ENCODE measurements at regions not wholly inside any gene's neighbourhood (a gene's known extent, or its start where the extent isn't known, plus 50 kb on each side); places are given as distances from the start of the nearest gene placed in this dataset.
A peak's percentile ranks its signal among the peaks of the same experiment; 100 is the strongest.

GRCh38 chr3:161852744-161853143 lies 356.1 kb downstream of the OTOL1 start:
- Histone ChIP-seq H3K27ac (ENCODE audit: control insufficient read depth, insufficient read depth) (no peak overlapping the region), H3K79me2 (ENCODE audit: control insufficient read depth, insufficient read depth, low read length) (no peaks in the 10 kb centered on the region), H3K9ac (ENCODE audit: control insufficient read depth, insufficient read depth, low read length) (no peak overlapping the region), H3K4me3 (no peak overlapping the region), H3K9me3 (replicated peaks; ENCODE audit: control insufficient read depth, insufficient read depth, low read length) (no peaks in the 10 kb centered on the region), H2AFZ (ENCODE audit: control insufficient read depth, low read depth, low read length) (no peak overlapping the region), H4K20me1 (ENCODE audit: control insufficient read depth, insufficient read depth) (no peaks in the 10 kb centered on the region), H3K4me2 (ENCODE audit: control insufficient read depth, insufficient read depth) (no peak overlapping the region), H3K4me1 (ENCODE audit: control insufficient read depth, insufficient read depth, low read length) (no peaks in the 10 kb centered on the region), H3K27me3 (replicated peaks in 1 of 2; ENCODE audit: control insufficient read depth in 2 of 2, insufficient read depth in 2 of 2, low read length in 1 of 2) (no peaks in the 10 kb centered on the region), H3K36me3 (ENCODE audit: control insufficient read depth in 2 of 2, insufficient read depth in 2 of 2, low read length in 1 of 2) (no peaks in the 10 kb centered on the region)
- CTCF ChIA-PET: interaction anchor here (0.7 to 2.1 kb wide), 5 partner anchors 12 to 1190 kb away, joined by 3 to 12 read pairs (median 5); no protein-coding TSS in a partner anchor
- DNase-seq (ENCODE audit: low read depth, low spot score) (no peak), ATAC-seq (peak; percentile 51), FAIRE-seq (no peak)
- POLR2A ChIA-PET: no interaction called here
- WGBS (ENCODE audit: insufficient coverage, insufficient replicate concordance, low lambda C conversion rate, missing lambda C conversion rate): 39% methylated on average over 9 of the region's 9 CpGs
- in situ Hi-C loops (cut with MboI): loop anchor here (25.0 kb wide), 1 partner anchor 1635 kb away; no protein-coding TSS in a partner anchor
- no peak for TF ChIP-seq SIX5 (IDR thresholded peaks at IDR 0.05; ENCODE audit: low read depth, low read length, severe bottlenecking)
- no peak for TF ChIP-seq ATF3 (IDR thresholded peaks at IDR 0.05; ENCODE audit: borderline replicate concordance, extremely low read depth, low read depth, low read length)
- TF ChIP-seq BCL3 (IDR thresholded peaks at IDR 0.05; ENCODE audit: borderline replicate concordance, insufficient read depth, low read depth, low read length, poor library complexity, severe bottlenecking): no peak
- TF ChIP-seq BCL11A (IDR thresholded peaks at IDR 0.05; ENCODE audit: low read depth, low read length): no peak
- no peak for TF ChIP-seq HSF1 (IDR thresholded peaks at IDR 0.05; ENCODE audit: low read depth, low read length)
- TF ChIP-seq RUNX3 (IDR thresholded peaks at IDR 0.05; ENCODE audit: low read length): no peak
- TF ChIP-seq EED (IDR thresholded peaks at IDR 0.05; ENCODE audit: low read depth): no peak
- TF ChIP-seq POU2F2 (IDR thresholded peaks at IDR 0.05; ENCODE audit: borderline replicate concordance, low read depth, low read length): no peak
- TF ChIP-seq NFIC (IDR thresholded peaks at IDR 0.05; ENCODE audit: low read depth, low read length): no peak
- no peak for TF ChIP-seq RAD51 (IDR thresholded peaks at IDR 0.05)
- TF ChIP-seq TCF3 (IDR thresholded peaks at IDR 0.05; ENCODE audit: borderline replicate concordance, insufficient read depth, low read depth, low read length): no peak
- TF ChIP-seq IKZF1 (conservative IDR thresholded peaks at IDR 0.05): no peak
- no peak for TF ChIP-seq KDM1A (IDR thresholded peaks at IDR 0.05; ENCODE audit: borderline replicate concordance)
- TF ChIP-seq E2F4 (IDR thresholded peaks at IDR 0.05; ENCODE audit: low read depth, low read length): no peak
- no peak for TF ChIP-seq SPI1 (IDR thresholded peaks at IDR 0.05; ENCODE audit: borderline replicate concordance, insufficient read depth, low read depth, low read length)
- RAD21 ChIA-PET (ENCODE audit: unreplicated experiment): no interaction called here
- no TSS peak for BruUV-seq (replicated peaks)
- intact Hi-C loops (cut with micrococcal nuclease; ENCODE audit: unreplicated experiment): loop anchor here (2.0 to 10.0 kb wide), 4 partner anchors 292 to 1642 kb away; no protein-coding TSS in a partner anchor
- SMC1A ChIA-PET (ENCODE audit: uncharacterized antibody, unreplicated experiment): interaction anchor here (0.7 to 1.0 kb wide), 2 partner anchors 16 to 1674 kb away, joined by 3 read pairs; no protein-coding TSS in a partner anchor
